Keratinocyte (primary cell): ENCODE measurements at regions not wholly inside any gene's neighbourhood (a gene's known extent, or its start where the extent isn't known, plus 50 kb on each side); places are given as distances from the start of the nearest gene placed in this dataset.

Experiments used
- EZH2 ChIP-seq: IDR thresholded peaks from one replicate; pipeline ENCODE4 v1.6.1; 2012; ENCODE audit warnings: inconsistent platforms, mild to moderate bottlenecking, low read length, moderate library complexity
- TF ChIP-seq, protein P1 (sequence below), 3 experiments: IDR thresholded peaks in 1 of 3; conservative IDR thresholded peaks in 1 of 3; optimal IDR thresholded peaks in 1 of 3; 2 replicates in 2 of 3; 3 replicates in 1 of 3; pipeline versions ENCODE3 to v1.5.1; 2011; ENCODE audit warnings: low read length in 3 of 3, mild to moderate bottlenecking in 3 of 3, moderate library complexity in 2 of 3, control low read depth in 1 of 3, inconsistent platforms in 1 of 3; ENCODE audit not compliant: insufficient read depth in 2 of 3; ENCODE audit errors: extremely low read depth in 1 of 3

DNA sequence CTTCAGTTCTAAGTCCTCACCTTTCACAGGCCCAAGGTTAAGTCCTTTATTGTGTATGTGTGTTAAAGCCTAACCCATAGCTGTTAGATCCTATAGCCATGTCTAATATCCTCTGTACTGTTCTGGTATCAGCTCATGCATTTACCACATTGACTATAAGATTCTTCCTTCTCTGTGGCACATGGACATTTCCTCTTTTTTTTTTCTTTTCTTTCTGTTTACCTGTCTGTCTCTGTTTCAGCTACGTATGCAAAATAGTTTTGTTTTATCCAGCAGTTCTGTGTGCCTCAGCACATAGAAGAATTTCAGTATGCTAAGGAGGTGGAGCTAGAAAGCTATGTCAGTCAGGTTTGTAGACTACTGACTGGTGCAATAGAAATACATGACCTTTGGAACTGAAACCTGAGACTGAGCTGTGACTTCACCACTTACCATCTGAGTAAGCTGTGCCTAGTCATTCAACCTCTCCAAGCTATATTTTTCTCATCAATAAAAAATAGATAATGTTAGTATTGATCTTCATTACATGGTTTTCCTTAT, 155.6 kb upstream of the VLDLR start:
- TF ChIP-seq, protein P1, sequence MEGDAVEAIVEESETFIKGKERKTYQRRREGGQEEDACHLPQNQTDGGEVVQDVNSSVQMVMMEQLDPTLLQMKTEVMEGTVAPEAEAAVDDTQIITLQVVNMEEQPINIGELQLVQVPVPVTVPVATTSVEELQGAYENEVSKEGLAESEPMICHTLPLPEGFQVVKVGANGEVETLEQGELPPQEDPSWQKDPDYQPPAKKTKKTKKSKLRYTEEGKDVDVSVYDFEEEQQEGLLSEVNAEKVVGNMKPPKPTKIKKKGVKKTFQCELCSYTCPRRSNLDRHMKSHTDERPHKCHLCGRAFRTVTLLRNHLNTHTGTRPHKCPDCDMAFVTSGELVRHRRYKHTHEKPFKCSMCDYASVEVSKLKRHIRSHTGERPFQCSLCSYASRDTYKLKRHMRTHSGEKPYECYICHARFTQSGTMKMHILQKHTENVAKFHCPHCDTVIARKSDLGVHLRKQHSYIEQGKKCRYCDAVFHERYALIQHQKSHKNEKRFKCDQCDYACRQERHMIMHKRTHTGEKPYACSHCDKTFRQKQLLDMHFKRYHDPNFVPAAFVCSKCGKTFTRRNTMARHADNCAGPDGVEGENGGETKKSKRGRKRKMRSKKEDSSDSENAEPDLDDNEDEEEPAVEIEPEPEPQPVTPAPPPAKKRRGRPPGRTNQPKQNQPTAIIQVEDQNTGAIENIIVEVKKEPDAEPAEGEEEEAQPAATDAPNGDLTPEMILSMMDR (optimal IDR thresholded peaks at IDR 0.05 in 1 of 3, IDR thresholded peaks at IDR 0.05 in 1 of 3, conservative IDR thresholded peaks at IDR 0.05 in 1 of 3; ENCODE audit: extremely low read depth in 1 of 3, insufficient read depth in 2 of 3, low read length in 3 of 3) = no peak
- TF ChIP-seq EZH2 = no peak
